PC-3 (cell line): ENCODE measurements at regions not wholly inside any gene's neighbourhood (a gene's known extent, or its start where the extent isn't known, plus 50 kb on each side); places are given as distances from the start of the nearest gene placed in this dataset.

Experiments
- ATAC-seq: fragments of 200-7000 bp; cut with Tn5 transposase; 2 replicates; pipeline ENCODE4 v1.9.1; 2020; ENCODE audit warnings: mild to moderate bottlenecking, moderate library complexity
- BruUV-seq: library from RNA; stranded (reverse); fragments of 400-500 nt; replicated peaks from 2 replicates; lab custom pipeline; 2021; lab: Mats Ljungman, UMichigan
- CTCF ChIA-PET: fragments of 300-600 bp; sonication (Branson Sonifier 250); formaldehyde crosslinking; loops from one replicate; lab custom pipeline; 2022; ENCODE audit warnings: antibody characterized with exemption; lab: Charles Lee
- POLR2A ChIA-PET: fragments of 300-600 bp; sonication (Branson Sonifier 250); formaldehyde crosslinking; loops from one replicate; lab custom pipeline; 2022; ENCODE audit warnings: antibody characterized with exemption; ENCODE audit not compliant: unreplicated experiment; lab: Charles Lee
- DNase-seq: peaks from one replicate; pipeline ENCODE4 v3.0.0-alpha.2; 2015
- H2AFZ ChIP-seq: fragments of 300-600 bp; sonication (generic); 2 replicates; pipeline ENCODE4 v1.6.0; 2016; ENCODE audit warnings: antibody characterized with exemption, low read length
- H3F3A ChIP-seq: fragments of 300-600 bp; sonication (generic); one replicate; pipeline ENCODE4 v1.6.0; 2017; ENCODE audit warnings: antibody characterized with exemption, low read length, control low read depth, mild to moderate bottlenecking; ENCODE audit not compliant: unreplicated experiment
- H3K27ac ChIP-seq: fragments of 300-600 bp; sonication (generic); 2 replicates; pipeline ENCODE4 v1.5.1; 2016; ENCODE audit warnings: mild to moderate bottlenecking, low read length
- H3K27me3 ChIP-seq: fragments of 300-600 bp; sonication (generic); 2 replicates; pipeline ENCODE4 v1.6.1; 2016; ENCODE audit warnings: low read length, mixed read lengths
- H3K36me3 ChIP-seq: fragments of 300-600 bp; sonication (generic); 2 replicates; pipeline ENCODE4 v1.6.1; 2016; ENCODE audit warnings: low read depth, mixed run types, low read length, mixed read lengths
- H3K4me1 ChIP-seq: fragments of 300-600 bp; sonication (generic); 2 replicates; pipeline ENCODE4 v1.5.1; 2016; ENCODE audit warnings: low read length; ENCODE audit not compliant: insufficient read depth
- H3K4me2 ChIP-seq: fragments of 300-600 bp; sonication (generic); 2 replicates; pipeline ENCODE4 v1.6.0; 2016; ENCODE audit warnings: low read length
- H3K4me3 ChIP-seq: fragments of 300-600 bp; sonication (generic); 2 replicates; pipeline ENCODE4 v1.5.1; 2016; ENCODE audit warnings: mild to moderate bottlenecking, low read length, mixed read lengths
- H3K79me2 ChIP-seq: fragments of 300-600 bp; sonication (generic); 2 replicates; pipeline ENCODE4 v1.6.1; 2017; ENCODE audit warnings: low read length, mixed read lengths
- H3K9ac ChIP-seq: fragments of 300-600 bp; sonication (generic); 2 replicates; pipeline ENCODE4 v1.6.0; 2016; ENCODE audit warnings: mild to moderate bottlenecking, low read length
- H3K9me2 ChIP-seq: fragments of 300-600 bp; sonication (generic); replicated peaks from 2 replicates; pipeline ENCODE4 v1.6.1; 2016; ENCODE audit warnings: mixed run types, low read length, mixed read lengths
- H3K9me3 ChIP-seq: fragments of 300-600 bp; sonication (generic); 2 replicates; pipeline ENCODE4 v1.6.1; 2016; ENCODE audit warnings: low read length, mixed read lengths
- H4K20me1 ChIP-seq: fragments of 300-600 bp; sonication (generic); 2 replicates; pipeline ENCODE4 v1.6.1; 2016; ENCODE audit warnings: low read length, mixed read lengths
- EZH2 ChIP-seq: fragments of 300-600 bp; sonication (generic); IDR thresholded peaks from one replicate; pipeline ENCODE4 v1.6.1; 2017; ENCODE audit warnings: antibody characterized with exemption, mild to moderate bottlenecking, low read length; ENCODE audit not compliant: unreplicated experiment
- EZH2phosphoT487 ChIP-seq: fragments of 300-600 bp; sonication (generic); IDR thresholded peaks from 2 replicates; pipeline ENCODE4 v1.6.1; 2018; ENCODE audit warnings: mild to moderate bottlenecking, antibody characterized with exemption, low read length, borderline replicate concordance
- intact Hi-C: fragments of 100-400 bp; cut with micrococcal nuclease; formaldehyde crosslinking; loops from 2 replicates; pipeline ENCODE4 v1.9.0; 2023
- TF ChIP-seq, protein P1 (sequence below): fragments of 300-600 bp; sonication (generic); conservative IDR thresholded peaks from 2 replicates; pipeline ENCODE4 v1.5.1; 2017; ENCODE audit warnings: antibody characterized with exemption, low read depth, mild to moderate bottlenecking, low read length

DNA sequence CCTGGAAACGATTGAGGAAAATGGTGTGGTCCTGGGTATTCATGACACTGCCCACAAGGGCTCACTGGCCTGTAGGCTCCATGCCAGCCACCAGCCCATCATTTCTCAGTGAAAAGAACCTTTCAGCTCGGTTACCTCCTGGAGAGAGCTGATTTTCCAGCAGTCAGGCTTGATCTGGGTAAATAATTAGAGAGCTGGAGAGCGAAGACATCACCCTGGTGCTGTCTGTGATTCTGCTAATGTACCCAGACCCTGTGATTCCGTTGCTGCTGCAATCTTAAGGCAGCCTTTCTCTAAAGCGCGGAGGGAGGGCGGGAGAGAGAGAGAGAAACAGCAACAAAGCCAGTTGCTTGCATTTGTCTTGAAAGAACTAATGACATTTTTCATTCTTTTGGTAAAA, 221.9 kb upstream of the TOPAZ1 start:
- TF ChIP-seq EZH2, result no peak
- TF ChIP-seq EZH2phosphoT487, result no peak
- TF ChIP-seq, protein P1, sequence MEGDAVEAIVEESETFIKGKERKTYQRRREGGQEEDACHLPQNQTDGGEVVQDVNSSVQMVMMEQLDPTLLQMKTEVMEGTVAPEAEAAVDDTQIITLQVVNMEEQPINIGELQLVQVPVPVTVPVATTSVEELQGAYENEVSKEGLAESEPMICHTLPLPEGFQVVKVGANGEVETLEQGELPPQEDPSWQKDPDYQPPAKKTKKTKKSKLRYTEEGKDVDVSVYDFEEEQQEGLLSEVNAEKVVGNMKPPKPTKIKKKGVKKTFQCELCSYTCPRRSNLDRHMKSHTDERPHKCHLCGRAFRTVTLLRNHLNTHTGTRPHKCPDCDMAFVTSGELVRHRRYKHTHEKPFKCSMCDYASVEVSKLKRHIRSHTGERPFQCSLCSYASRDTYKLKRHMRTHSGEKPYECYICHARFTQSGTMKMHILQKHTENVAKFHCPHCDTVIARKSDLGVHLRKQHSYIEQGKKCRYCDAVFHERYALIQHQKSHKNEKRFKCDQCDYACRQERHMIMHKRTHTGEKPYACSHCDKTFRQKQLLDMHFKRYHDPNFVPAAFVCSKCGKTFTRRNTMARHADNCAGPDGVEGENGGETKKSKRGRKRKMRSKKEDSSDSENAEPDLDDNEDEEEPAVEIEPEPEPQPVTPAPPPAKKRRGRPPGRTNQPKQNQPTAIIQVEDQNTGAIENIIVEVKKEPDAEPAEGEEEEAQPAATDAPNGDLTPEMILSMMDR, result no peak
- Histone ChIP-seq H3K27me3 (no peaks in the 10 kb centered on the region), H4K20me1 (no peaks in the 10 kb centered on the region), H3K79me2 (no peaks in the 10 kb centered on the region), H3K4me1 (no peaks in the 10 kb centered on the region), H3K4me2 (no peak overlapping the region), H3K36me3 (no peaks in the 10 kb centered on the region), H3K9me3 (no peaks in the 10 kb centered on the region), H3K27ac (no peak overlapping the region), H3F3A (no peaks in the 10 kb centered on the region), H3K9me2 (no peaks in the 10 kb centered on the region), H2AFZ (no peak overlapping the region), H3K9ac (no peak overlapping the region), H3K4me3 (no peak overlapping the region)
- no peak for ATAC-seq
- intact Hi-C loops, result no loop called here
- no TSS peak for BruUV-seq
- POLR2A ChIA-PET, result interaction anchor here (0.6 kb wide), 1 partner anchor 18 kb away, joined by 3 read pairs; no protein-coding TSS in a partner anchor
- DNase-seq, result no peak
- CTCF ChIA-PET, result no interaction called here

DNA sequence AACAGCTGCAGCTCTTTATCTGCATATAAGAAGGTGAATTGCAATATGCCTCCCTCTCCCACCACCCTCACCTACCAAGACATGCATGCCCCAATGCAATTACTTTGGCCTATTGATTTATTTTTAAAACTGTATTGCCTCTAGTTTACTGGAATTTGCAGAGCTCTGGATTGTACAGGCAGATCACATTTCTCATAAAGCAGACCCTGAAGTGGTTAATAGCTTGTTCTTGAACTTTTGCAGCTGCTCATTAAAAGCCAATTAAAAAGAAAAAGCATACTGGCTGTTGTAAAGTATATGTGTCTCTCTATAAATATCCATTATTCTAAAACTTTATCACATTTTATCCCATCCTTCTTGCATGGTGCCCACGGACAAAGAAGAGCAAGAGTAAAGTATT, 221.5 kb upstream of the TOPAZ1 start:
- no peaks in the 10 kb centered on the region for H3K27me3 ChIP-seq
- intact Hi-C loops, result no loop called here
- no peaks in the 10 kb centered on the region for H3K36me3 ChIP-seq
- DNase-seq, result no peak
- TF ChIP-seq EZH2 (no peak), EZH2phosphoT487 (no peak)
- TF ChIP-seq, protein P1, result no peak
- no peak for ATAC-seq
- no peaks in the 10 kb centered on the region for H4K20me1 ChIP-seq
- H3K4me1 ChIP-seq, result no peaks in the 10 kb centered on the region
- H3K9me2 ChIP-seq, result no peaks in the 10 kb centered on the region
- no peak overlapping the region for H3K27ac ChIP-seq
- ChIA-PET CTCF (no interaction called here), POLR2A (interaction anchor here (0.6 kb wide), 1 partner anchor 15 kb away, joined by 3 read pairs; no protein-coding TSS in a partner anchor)
- H3K4me3 ChIP-seq, result no peak overlapping the region
- no peak overlapping the region for H3K4me2 ChIP-seq
- no peak overlapping the region for H3K9ac ChIP-seq
- no peak overlapping the region for H2AFZ ChIP-seq
- no peaks in the 10 kb centered on the region for H3K79me2 ChIP-seq
- H3F3A ChIP-seq, result no peaks in the 10 kb centered on the region
- no peaks in the 10 kb centered on the region for H3K9me3 ChIP-seq
- BruUV-seq, result no TSS peak

DNA sequence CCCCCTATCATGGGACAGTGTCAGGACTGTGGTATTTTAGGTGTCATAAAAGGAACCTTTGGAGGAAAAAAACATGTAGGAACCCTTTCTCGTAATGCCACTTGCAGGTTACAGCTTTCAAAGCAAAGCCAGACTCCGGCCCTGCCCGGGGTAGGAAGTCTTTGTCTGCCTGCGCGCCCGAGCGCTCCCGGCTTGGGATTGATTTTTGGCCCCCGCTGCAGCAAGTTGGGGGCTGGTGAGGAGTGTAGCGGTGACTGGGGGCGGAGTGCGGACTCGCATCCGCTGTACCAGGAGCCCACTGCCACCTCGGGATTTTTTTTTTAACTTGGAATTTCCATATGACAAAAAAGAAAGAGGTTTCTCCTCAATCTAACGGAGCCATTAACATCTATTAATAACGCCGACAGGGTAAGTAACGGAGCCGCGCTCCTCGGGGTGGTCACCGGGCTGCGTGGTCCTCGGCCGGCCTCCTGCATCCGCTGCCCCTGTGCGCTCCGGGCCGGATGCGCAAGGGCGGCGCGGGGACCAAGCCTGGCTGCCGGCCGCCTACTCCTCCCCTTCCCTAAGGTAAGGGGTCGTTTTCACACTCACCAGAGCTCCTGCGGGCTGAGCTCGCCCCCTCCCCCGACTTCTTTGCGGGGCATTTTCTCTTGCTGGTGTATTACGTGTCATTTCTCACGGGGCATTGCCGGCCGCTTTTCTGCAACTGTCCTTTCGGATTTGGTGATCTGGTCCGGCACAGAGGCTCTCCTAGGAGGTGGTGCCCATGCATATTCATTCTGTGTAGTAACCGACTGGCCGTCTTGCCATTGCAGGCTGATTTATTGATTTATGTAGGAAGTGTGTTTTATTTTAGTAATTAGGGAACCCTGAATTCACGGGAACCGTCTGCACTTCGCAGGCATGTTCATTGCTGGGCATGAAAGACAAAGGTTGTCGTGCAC, 219.8 kb upstream of the TOPAZ1 start:
- DNase-seq (no peak), ATAC-seq (no peak)
- Histone ChIP-seq H2AFZ (no peak overlapping the region), H3K79me2 (no peaks in the 10 kb centered on the region), H3K4me1 (no peaks in the 10 kb centered on the region), H3F3A (no peaks in the 10 kb centered on the region), H3K36me3 (no peaks in the 10 kb centered on the region), H3K27ac (no peak overlapping the region), H3K27me3 (no peaks in the 10 kb centered on the region), H3K9me3 (no peaks in the 10 kb centered on the region), H3K9ac (no peak overlapping the region), H3K9me2 (no peaks in the 10 kb centered on the region), H3K4me2 (no peak overlapping the region), H4K20me1 (no peaks in the 10 kb centered on the region), H3K4me3 (no peak overlapping the region)
- no TSS peak for BruUV-seq
- intact Hi-C loops, result no loop called here
- CTCF ChIA-PET, result no interaction called here
- POLR2A ChIA-PET, result no interaction called here
- TF ChIP-seq, protein P1, result no peak
- no peak for TF ChIP-seq EZH2phosphoT487
- TF ChIP-seq EZH2, result no peak
